GM23338 (cell line): ENCODE measurements at regions not wholly inside any gene's neighbourhood (a gene's known extent, or its start where the extent isn't known, plus 50 kb on each side); places are given as distances from the start of the nearest gene placed in this dataset.

Experiments used
- ATAC-seq: fragments of 200-7000 bp; cut with Tn5 transposase; 3 replicates; pipeline ENCODE4 v1.9.1; 2020
- DNase-seq: peaks from one replicate; pipeline ENCODE4 v3.0.0-alpha.2; 2015; ENCODE audit warnings: low spot score
- H2AFZ ChIP-seq: fragments of 200-600 bp; sonication (generic); 2 replicates; pipeline ENCODE4 v1.8.0; 2016; ENCODE audit warnings: antibody characterized with exemption, mild to moderate bottlenecking, moderate library complexity
- H3F3A ChIP-seq: fragments of 200-600 bp; sonication (generic); replicated peaks from 2 replicates; pipeline ENCODE4 v1.8.0; 2017; ENCODE audit warnings: antibody characterized with exemption, mixed run types, low read depth
- H3K27ac ChIP-seq: fragments of 200-600 bp; sonication (generic); 2 replicates; pipeline ENCODE4 v1.6.1; 2016; ENCODE audit warnings: low read depth
- H3K27me3 ChIP-seq: fragments of 200-600 bp; sonication (generic); 2 replicates; pipeline ENCODE4 v1.8.0; 2016; ENCODE audit warnings: mild to moderate bottlenecking, mixed run types, moderate library complexity; ENCODE audit not compliant: insufficient read depth
- H3K36me3 ChIP-seq: fragments of 200-600 bp; sonication (generic); 2 replicates; pipeline ENCODE4 v1.8.0; 2016; ENCODE audit warnings: mild to moderate bottlenecking; ENCODE audit not compliant: insufficient read depth
- H3K4me1 ChIP-seq: fragments of 200-600 bp; sonication (generic); 2 replicates; pipeline ENCODE4 v1.8.0; 2016; ENCODE audit warnings: mild to moderate bottlenecking, moderate library complexity; ENCODE audit not compliant: insufficient read depth
- H3K4me2 ChIP-seq: fragments of 200-600 bp; sonication (generic); 2 replicates; pipeline ENCODE4 v1.7.1; 2017; ENCODE audit warnings: mixed run types
- H3K4me3 ChIP-seq: fragments of 200-600 bp; sonication (generic); 2 replicates; pipeline ENCODE4 v1.6.1; 2016; ENCODE audit warnings: mixed run types
- H3K79me2 ChIP-seq: fragments of 200-600 bp; sonication (generic); replicated peaks from 2 replicates; pipeline ENCODE4 v1.8.0; 2017; ENCODE audit warnings: mild to moderate bottlenecking; ENCODE audit not compliant: insufficient read depth
- H3K9me2 ChIP-seq: fragments of 200-600 bp; sonication (generic); 2 replicates; pipeline ENCODE4 v1.8.0; 2017; ENCODE audit not compliant: insufficient read depth
- H4K20me1 ChIP-seq: fragments of 200-600 bp; sonication (generic); replicated peaks from 2 replicates; pipeline ENCODE4 v1.8.0; 2017; ENCODE audit warnings: mild to moderate bottlenecking; ENCODE audit not compliant: insufficient read depth
- H3K27ac Mint-ChIP-seq: 2 replicates; pipeline ENCODE4 v1.8.0; 2020; ENCODE audit warnings: inconsistent platforms, mild to moderate bottlenecking, moderate library complexity, mixed read lengths
- H3K27me3 Mint-ChIP-seq: 3 replicates; pipeline ENCODE4 v1.8.0; 2022; ENCODE audit warnings: low read depth, mild to moderate bottlenecking, moderate library complexity, mixed read lengths, inconsistent platforms; ENCODE audit not compliant: insufficient read depth, poor library complexity
- H3K36me3 Mint-ChIP-seq: 3 replicates; pipeline ENCODE4 v1.8.0; 2021; ENCODE audit warnings: low read depth, mild to moderate bottlenecking, inconsistent platforms, moderate library complexity, mixed read lengths
- H3K4me1 Mint-ChIP-seq: 3 replicates; pipeline ENCODE4 v1.8.0; 2020; ENCODE audit warnings: mild to moderate bottlenecking, inconsistent platforms, mixed read lengths
- H3K4me3 Mint-ChIP-seq: 3 replicates; pipeline ENCODE4 v1.8.0; 2021; ENCODE audit warnings: moderate library complexity, mild to moderate bottlenecking, inconsistent platforms, mixed read lengths
- H3K9me3 Mint-ChIP-seq: 3 replicates; pipeline ENCODE4 v1.8.0; 2020; ENCODE audit warnings: moderate library complexity, mild to moderate bottlenecking, inconsistent platforms, mixed read lengths
- JUNB ChIP-seq: IDR thresholded peaks from one replicate; pipeline ENCODE4 v1.6.1; 2016; ENCODE audit warnings: antibody characterized with exemption; ENCODE audit not compliant: unreplicated experiment
- NANOG ChIP-seq: IDR thresholded peaks from 2 replicates; pipeline ENCODE4 v1.6.1; 2016; ENCODE audit warnings: antibody characterized with exemption, borderline replicate concordance
- TF ChIP-seq, protein P1 (sequence below): fragments of 250-450 bp; sonication (Bioruptor Pico); IDR thresholded peaks from 2 replicates; pipeline ENCODE4 v1.5.0; 2020; ENCODE audit warnings: mild to moderate bottlenecking, moderate library complexity
- TF ChIP-seq, protein P2 (sequence below): IDR thresholded peaks from one replicate; pipeline ENCODE4 v1.6.1; 2018; ENCODE audit warnings: antibody characterized with exemption; ENCODE audit not compliant: unreplicated experiment

DNA sequence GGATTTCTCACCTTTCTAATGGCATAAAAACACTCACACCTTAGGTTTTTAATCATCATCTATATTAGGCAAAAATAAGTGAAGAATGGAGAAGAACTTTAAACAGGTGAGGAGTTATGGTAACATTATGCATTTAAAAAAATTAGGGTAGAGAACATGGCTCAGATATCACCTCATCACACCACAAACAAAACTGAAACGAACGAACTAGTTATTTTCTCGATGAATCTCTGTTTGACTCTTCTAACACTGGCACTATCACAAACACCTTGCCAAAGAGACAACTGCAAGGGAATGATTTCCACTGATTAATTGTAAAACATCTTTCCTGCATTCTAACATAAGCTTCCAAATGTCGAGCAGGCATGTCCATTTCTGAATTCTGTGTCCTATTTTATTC lies 286.1 kb upstream of the GJE1 start:
- Histone ChIP-seq H3K79me2 (no peaks in the 10 kb centered on the region), H3K4me3 (no peak overlapping the region), H2AFZ (no peak overlapping the region), H3K9me2 (no peaks in the 10 kb centered on the region), H4K20me1 (no peaks in the 10 kb centered on the region), H3K36me3 (no peaks in the 10 kb centered on the region), H3K27ac (no peak overlapping the region), H3F3A (no peaks in the 10 kb centered on the region), H3K27me3 (no peaks in the 10 kb centered on the region), H3K4me2 (no peak overlapping the region), H3K4me1 (peaks cover 5% of the 10 kb centered on the region; the same call in 1 of the 2 replicates)
- Mint-ChIP-seq H3K27me3 (no peaks in the 10 kb centered on the region), H3K4me1 (0 out of 3 replicates have a peak, but pooled peaks cover 4% of the 10 kb centered on the region), H3K9me3 (no peaks in the 10 kb centered on the region), H3K27ac (no peak overlapping the region), H3K36me3 (no peaks in the 10 kb centered on the region), H3K4me3 (no peak overlapping the region)
- no peak for TF ChIP-seq NANOG
- TF ChIP-seq, protein P1, sequence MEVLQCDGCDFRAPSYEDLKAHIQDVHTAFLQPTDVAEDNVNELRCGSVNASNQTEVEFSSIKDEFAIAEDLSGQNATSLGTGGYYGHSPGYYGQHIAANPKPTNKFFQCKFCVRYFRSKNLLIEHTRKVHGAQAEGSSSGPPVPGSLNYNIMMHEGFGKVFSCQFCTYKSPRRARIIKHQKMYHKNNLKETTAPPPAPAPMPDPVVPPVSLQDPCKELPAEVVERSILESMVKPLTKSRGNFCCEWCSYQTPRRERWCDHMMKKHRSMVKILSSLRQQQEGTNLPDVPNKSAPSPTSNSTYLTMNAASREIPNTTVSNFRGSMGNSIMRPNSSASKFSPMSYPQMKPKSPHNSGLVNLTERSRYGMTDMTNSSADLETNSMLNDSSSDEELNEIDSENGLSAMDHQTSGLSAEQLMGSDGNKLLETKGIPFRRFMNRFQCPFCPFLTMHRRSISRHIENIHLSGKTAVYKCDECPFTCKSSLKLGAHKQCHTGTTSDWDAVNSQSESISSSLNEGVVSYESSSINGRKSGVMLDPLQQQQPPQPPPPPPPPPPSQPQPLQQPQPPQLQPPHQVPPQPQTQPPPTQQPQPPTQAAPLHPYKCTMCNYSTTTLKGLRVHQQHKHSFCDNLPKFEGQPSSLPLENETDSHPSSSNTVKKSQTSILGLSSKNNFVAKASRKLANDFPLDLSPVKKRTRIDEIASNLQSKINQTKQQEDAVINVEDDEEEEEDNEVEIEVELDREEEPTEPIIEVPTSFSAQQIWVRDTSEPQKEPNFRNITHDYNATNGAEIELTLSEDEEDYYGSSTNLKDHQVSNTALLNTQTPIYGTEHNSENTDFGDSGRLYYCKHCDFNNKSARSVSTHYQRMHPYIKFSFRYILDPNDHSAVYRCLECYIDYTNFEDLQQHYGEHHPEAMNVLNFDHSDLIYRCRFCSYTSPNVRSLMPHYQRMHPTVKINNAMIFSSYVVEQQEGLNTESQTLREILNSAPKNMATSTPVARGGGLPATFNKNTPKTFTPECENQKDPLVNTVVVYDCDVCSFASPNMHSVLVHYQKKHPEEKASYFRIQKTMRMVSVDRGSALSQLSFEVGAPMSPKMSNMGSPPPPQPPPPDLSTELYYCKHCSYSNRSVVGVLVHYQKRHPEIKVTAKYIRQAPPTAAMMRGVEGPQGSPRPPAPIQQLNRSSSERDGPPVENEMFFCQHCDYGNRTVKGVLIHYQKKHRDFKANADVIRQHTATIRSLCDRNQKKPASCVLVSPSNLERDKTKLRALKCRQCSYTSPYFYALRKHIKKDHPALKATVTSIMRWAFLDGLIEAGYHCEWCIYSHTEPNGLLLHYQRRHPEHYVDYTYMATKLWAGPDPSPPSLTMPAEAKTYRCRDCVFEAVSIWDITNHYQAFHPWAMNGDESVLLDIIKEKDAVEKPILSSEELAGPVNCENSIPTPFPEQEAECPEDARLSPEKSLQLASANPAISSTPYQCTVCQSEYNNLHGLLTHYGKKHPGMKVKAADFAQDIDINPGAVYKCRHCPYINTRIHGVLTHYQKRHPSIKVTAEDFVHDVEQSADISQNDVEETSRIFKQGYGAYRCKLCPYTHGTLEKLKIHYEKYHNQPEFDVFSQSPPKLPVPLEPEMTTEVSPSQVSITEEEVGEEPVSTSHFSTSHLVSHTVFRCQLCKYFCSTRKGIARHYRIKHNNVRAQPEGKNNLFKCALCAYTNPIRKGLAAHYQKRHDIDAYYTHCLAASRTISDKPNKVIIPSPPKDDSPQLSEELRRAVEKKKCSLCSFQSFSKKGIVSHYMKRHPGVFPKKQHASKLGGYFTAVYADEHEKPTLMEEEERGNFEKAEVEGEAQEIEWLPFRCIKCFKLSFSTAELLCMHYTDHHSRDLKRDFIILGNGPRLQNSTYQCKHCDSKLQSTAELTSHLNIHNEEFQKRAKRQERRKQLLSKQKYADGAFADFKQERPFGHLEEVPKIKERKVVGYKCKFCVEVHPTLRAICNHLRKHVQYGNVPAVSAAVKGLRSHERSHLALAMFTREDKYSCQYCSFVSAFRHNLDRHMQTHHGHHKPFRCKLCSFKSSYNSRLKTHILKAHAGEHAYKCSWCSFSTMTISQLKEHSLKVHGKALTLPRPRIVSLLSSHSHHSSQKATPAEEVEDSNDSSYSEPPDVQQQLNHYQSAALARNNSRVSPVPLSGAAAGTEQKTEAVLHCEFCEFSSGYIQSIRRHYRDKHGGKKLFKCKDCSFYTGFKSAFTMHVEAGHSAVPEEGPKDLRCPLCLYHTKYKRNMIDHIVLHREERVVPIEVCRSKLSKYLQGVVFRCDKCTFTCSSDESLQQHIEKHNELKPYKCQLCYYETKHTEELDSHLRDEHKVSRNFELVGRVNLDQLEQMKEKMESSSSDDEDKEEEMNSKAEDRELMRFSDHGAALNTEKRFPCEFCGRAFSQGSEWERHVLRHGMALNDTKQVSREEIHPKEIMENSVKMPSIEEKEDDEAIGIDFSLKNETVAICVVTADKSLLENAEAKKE = no peak
- DNase-seq (no peak), ATAC-seq (no peak)

DNA sequence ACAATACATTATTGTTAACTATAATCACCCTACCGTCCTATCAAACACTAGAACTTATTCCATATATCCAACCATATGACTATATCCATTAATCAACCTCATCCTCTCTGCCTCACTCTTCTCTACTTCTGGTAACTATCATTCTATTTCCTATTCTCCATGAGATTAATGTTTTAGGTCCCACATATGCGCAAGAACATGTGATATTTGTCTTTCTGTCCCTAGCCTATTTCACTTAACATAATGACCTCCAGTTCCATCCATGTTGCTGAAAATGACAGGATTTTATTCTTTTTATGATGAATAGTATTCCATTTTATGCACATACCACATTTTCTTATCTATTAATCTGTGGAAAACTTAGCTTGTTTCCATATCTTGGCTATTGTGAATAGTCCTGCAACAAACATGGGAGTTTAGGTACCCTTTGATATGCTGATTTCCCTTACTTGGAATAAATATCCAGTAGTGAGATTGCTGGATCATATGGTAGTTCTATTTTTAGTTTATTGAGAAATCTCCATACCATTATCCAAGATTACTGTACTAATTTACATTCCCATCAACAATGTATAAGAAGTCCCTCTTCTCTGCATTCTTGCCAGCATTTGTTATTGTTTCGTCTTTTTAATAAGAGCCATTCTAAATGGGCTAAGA lies 289.4 kb upstream of the GJE1 start:
- Mint-ChIP-seq H3K4me1 (0 out of 3 replicates have a peak, but pooled peaks cover 4% of the 10 kb centered on the region), H3K36me3 (no peaks in the 10 kb centered on the region), H3K9me3 (no peaks in the 10 kb centered on the region), H3K4me3 (no peak overlapping the region), H3K27me3 (no peaks in the 10 kb centered on the region), H3K27ac (no peak overlapping the region)
- TF ChIP-seq, protein P2, sequence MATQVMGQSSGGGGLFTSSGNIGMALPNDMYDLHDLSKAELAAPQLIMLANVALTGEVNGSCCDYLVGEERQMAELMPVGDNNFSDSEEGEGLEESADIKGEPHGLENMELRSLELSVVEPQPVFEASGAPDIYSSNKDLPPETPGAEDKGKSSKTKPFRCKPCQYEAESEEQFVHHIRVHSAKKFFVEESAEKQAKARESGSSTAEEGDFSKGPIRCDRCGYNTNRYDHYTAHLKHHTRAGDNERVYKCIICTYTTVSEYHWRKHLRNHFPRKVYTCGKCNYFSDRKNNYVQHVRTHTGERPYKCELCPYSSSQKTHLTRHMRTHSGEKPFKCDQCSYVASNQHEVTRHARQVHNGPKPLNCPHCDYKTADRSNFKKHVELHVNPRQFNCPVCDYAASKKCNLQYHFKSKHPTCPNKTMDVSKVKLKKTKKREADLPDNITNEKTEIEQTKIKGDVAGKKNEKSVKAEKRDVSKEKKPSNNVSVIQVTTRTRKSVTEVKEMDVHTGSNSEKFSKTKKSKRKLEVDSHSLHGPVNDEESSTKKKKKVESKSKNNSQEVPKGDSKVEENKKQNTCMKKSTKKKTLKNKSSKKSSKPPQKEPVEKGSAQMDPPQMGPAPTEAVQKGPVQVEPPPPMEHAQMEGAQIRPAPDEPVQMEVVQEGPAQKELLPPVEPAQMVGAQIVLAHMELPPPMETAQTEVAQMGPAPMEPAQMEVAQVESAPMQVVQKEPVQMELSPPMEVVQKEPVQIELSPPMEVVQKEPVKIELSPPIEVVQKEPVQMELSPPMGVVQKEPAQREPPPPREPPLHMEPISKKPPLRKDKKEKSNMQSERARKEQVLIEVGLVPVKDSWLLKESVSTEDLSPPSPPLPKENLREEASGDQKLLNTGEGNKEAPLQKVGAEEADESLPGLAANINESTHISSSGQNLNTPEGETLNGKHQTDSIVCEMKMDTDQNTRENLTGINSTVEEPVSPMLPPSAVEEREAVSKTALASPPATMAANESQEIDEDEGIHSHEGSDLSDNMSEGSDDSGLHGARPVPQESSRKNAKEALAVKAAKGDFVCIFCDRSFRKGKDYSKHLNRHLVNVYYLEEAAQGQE = no peak
- no peak for TF ChIP-seq JUNB
- Histone ChIP-seq H3K4me3 (no peak overlapping the region), H4K20me1 (no peaks in the 10 kb centered on the region), H3K27me3 (no peaks in the 10 kb centered on the region), H3K79me2 (no peaks in the 10 kb centered on the region), H3K36me3 (no peaks in the 10 kb centered on the region), H2AFZ (no peak overlapping the region), H3F3A (no peaks in the 10 kb centered on the region), H3K4me2 (no peak overlapping the region), H3K4me1 (peaks cover 5% of the 10 kb centered on the region; the same call in 1 of the 2 replicates), H3K27ac (no peak overlapping the region), H3K9me2 (no peaks in the 10 kb centered on the region)
- ATAC-seq = no peak
- no peak for DNase-seq
